ENCODE measurements at regions not wholly inside any gene's neighbourhood (a gene's known extent, or its start where the extent isn't known, plus 50 kb on each side); places are given as distances from the start of the nearest gene placed in this dataset.

GRCh38 chr21:21715266-21715969 is 717.2 kb downstream of the NCAM2 start:
- no peak for TF ChIP-seq CTCF (IDR thresholded peaks at IDR 0.05)
- TF ChIP-seq EP300 (IDR thresholded peaks at IDR 0.05), result no peak
- TF ChIP-seq POLR2A (IDR thresholded peaks at IDR 0.05), result no peak
- no peak for TF ChIP-seq POLR2AphosphoS5 (IDR thresholded peaks at IDR 0.05)

Data from suprapubic skin (tissue), 4 donors.